22Rv1 (cell line): ENCODE measurements at regions not wholly inside any gene's neighbourhood (a gene's known extent, or its start where the extent isn't known, plus 50 kb on each side); places are given as distances from the start of the nearest gene placed in this dataset.

ENCODE experiments used
- CTCF ChIP-seq: fragments of 450-650 bp; IDR thresholded peaks from 2 replicates; pipeline ENCODE4 v1.5.1; 2017; ENCODE audit warnings: mild to moderate bottlenecking
- ZFX ChIP-seq: fragments of 450-650 bp; IDR thresholded peaks from 2 replicates; pipeline ENCODE4 v1.6.1; 2017; ENCODE audit warnings: antibody characterized with exemption, borderline replicate concordance

- TF ChIP-seq CTCF (no peak), ZFX (no peak)
Measured at GRCh38 chr3:7843441-7843840, 658.2 kb upstream of the LMCD1 start.
